HepG2 (cell line): ENCODE measurements at regions not wholly inside any gene's neighbourhood (a gene's known extent, or its start where the extent isn't known, plus 50 kb on each side); places are given as distances from the start of the nearest gene placed in this dataset.

ENCODE experiments used
- ATAC-seq: fragments of 200-7000 bp; cut with Tn5 transposase; 3 replicates; pipeline ENCODE4 v1.9.1; 2020; ENCODE audit warnings: mild to moderate bottlenecking, moderate library complexity
- BruUV-seq: library from RNA; stranded (reverse); fragments of 400-500 nt; replicated peaks from 2 replicates; lab custom pipeline; 2021; lab: Mats Ljungman, UMichigan
- CTCF ChIA-PET: fragments of 300-600 bp; formaldehyde crosslinking; extraction: SDS; loops from one replicate; lab custom pipeline; 2021; ENCODE audit warnings: low total read pairs, inconsistent platforms, low intra/inter-chr PET ratio; lab: Yijun Ruan, JAX
- POLR2A ChIA-PET: fragments of 350-600 bp; sonication (Branson Sonifier 250); formaldehyde crosslinking; loops from one replicate; lab custom pipeline; 2020; ENCODE audit warnings: antibody characterized with exemption, inconsistent platforms; lab: Yijun Ruan, JAX
- DNase-seq: peaks from one replicate; pipeline ENCODE4 v3.0.0-alpha.2; 2015; ENCODE audit warnings: low spot score
- FAIRE-seq: peaks from 3 replicates; lab custom pipeline; 2011; peaks lifted over from hg19 to GRCh38; lab: Jason Lieb, UNC
- H2AFZ ChIP-seq: one replicate; pipeline ENCODE4 v1.6.1; 2011; ENCODE audit warnings: low read length, inconsistent platforms
- H3K27ac ChIP-seq: fragments of 300-600 bp; 3 replicates; pipeline ENCODE4 v1.8.0; 2011; ENCODE audit warnings: mixed run types, mild to moderate bottlenecking, mixed read lengths, low read length, inconsistent platforms; ENCODE audit not compliant: insufficient read depth; ENCODE audit errors: extremely low read length
- H3K27me3 ChIP-seq, 2 experiments: fragments of 200-600 bp in 1 of 2; 2 replicates in 1 of 2; 3 replicates in 1 of 2; pipeline versions ENCODE4 v1.6.0 to v1.8.0; 2011; ENCODE audit warnings: low read length in 2 of 2, mild to moderate bottlenecking in 2 of 2, moderate library complexity in 2 of 2, inconsistent platforms in 1 of 2; ENCODE audit not compliant: insufficient read depth in 2 of 2, control insufficient read depth in 1 of 2
- H3K36me3 ChIP-seq, 2 experiments: fragments of 200-600 bp in 1 of 2; replicated peaks in 1 of 2; 2 replicates in 1 of 2; 3 replicates in 1 of 2; pipeline versions ENCODE4 v1.5.1 to v1.8.0; 2011; ENCODE audit warnings: low read length in 2 of 2, inconsistent platforms in 1 of 2; ENCODE audit not compliant: insufficient read depth in 2 of 2, control insufficient read depth in 1 of 2
- H3K4me1 ChIP-seq: 2 replicates; pipeline ENCODE4 v1.5.1; 2012; ENCODE audit warnings: low read length, inconsistent platforms; ENCODE audit not compliant: insufficient read depth
- H3K4me2 ChIP-seq: 2 replicates; pipeline ENCODE4 v1.6.0; 2011; ENCODE audit warnings: low read depth, low read length, inconsistent platforms
- H3K4me3 ChIP-seq, 3 experiments: fragments of 200-600 bp in 1 of 3; sonication (generic), shearing (Covaris generic) in 1 of 3; replicated peaks in 1 of 3; 2 replicates each; pipeline ENCODE4 v1.5.1; 2011 to 2016; ENCODE audit warnings: low read length in 3 of 3, inconsistent platforms in 2 of 3, low read depth in 2 of 3, mild to moderate bottlenecking in 2 of 3, control low read depth in 1 of 3, mixed read lengths in 1 of 3; ENCODE audit not compliant: insufficient read depth in 1 of 3
- H3K79me2 ChIP-seq: one replicate; pipeline ENCODE4 v1.6.1; 2011; ENCODE audit warnings: low read length, inconsistent platforms; ENCODE audit not compliant: insufficient read depth
- H3K9ac ChIP-seq: 2 replicates; pipeline ENCODE4 v1.6.0; 2011; ENCODE audit warnings: mild to moderate bottlenecking, low read depth, low read length, inconsistent platforms; ENCODE audit not compliant: insufficient read depth
- H3K9me3 ChIP-seq: 2 replicates; pipeline ENCODE4 v1.5.1; 2012; ENCODE audit warnings: mild to moderate bottlenecking, low read length
- H4K20me1 ChIP-seq: 2 replicates; pipeline ENCODE4 v1.6.0; 2011; ENCODE audit warnings: inconsistent platforms, mild to moderate bottlenecking, low read length, moderate library complexity; ENCODE audit not compliant: insufficient read depth
- ATF3 ChIP-seq: sonication (generic); formaldehyde crosslinking; IDR thresholded peaks from 2 replicates; pipeline ENCODE4 v1.4.0; 2020; ENCODE audit warnings: missing genetic modification reagents
- E2F5 ChIP-seq: sonication (generic); formaldehyde crosslinking; conservative IDR thresholded peaks from 2 replicates; pipeline ENCODE4 v1.4.0; 2020; ENCODE audit warnings: missing genetic modification reagents
- IRF1 ChIP-seq: sonication (generic); formaldehyde crosslinking; IDR thresholded peaks from 2 replicates; pipeline ENCODE4 v1.4.0; 2020; ENCODE audit warnings: low read depth, mild to moderate bottlenecking, missing genetic modification reagents
- KLF6 ChIP-seq: IDR thresholded peaks from 2 replicates; pipeline ENCODE4 v1.8.0; 2016; ENCODE audit warnings: missing biosample characterization, missing genetic modification reagents
- RCOR2 ChIP-seq: IDR thresholded peaks from 2 replicates; pipeline ENCODE4 v1.6.1; 2016; ENCODE audit warnings: missing biosample characterization, missing genetic modification reagents
- SMAD1 ChIP-seq: sonication (generic); formaldehyde crosslinking; IDR thresholded peaks from 2 replicates; pipeline ENCODE4 v1.4.0; 2020; ENCODE audit warnings: missing genetic modification reagents, low read depth, mild to moderate bottlenecking, borderline replicate concordance
- THAP8 ChIP-seq: sonication (generic); formaldehyde crosslinking; IDR thresholded peaks from 2 replicates; pipeline ENCODE4 v1.5.1; 2020; ENCODE audit warnings: missing genetic modification reagents, mild to moderate bottlenecking, borderline replicate concordance
- THYN1 ChIP-seq: sonication (generic); formaldehyde crosslinking; IDR thresholded peaks from 2 replicates; pipeline ENCODE4 v1.8.1; 2023; ENCODE audit warnings: low read depth, mild to moderate bottlenecking, moderate library complexity, missing genetic modification reagents, borderline replicate concordance
- ZNF235 ChIP-seq: sonication (generic); formaldehyde crosslinking; IDR thresholded peaks from 2 replicates; pipeline ENCODE4 v1.8.1; 2023; ENCODE audit warnings: mild to moderate bottlenecking, missing genetic modification reagents, borderline replicate concordance
- ZNF501 ChIP-seq: sonication (generic); formaldehyde crosslinking; IDR thresholded peaks from 2 replicates; pipeline ENCODE4 v1.5.1; 2020; ENCODE audit warnings: mild to moderate bottlenecking, moderate library complexity, missing genetic modification reagents
- ZNF646 ChIP-seq: sonication (generic); formaldehyde crosslinking; IDR thresholded peaks from 2 replicates; pipeline ENCODE4 v1.9.0; 2021; ENCODE audit warnings: mild to moderate bottlenecking, missing genetic modification reagents
- WGBS: methylation state at CpG from one replicate; pipeline ENCODE4 v1.1.6; 2017; ENCODE audit warnings: low lambda C conversion rate; 5-methylcytosine and 5-hydroxymethylcytosine counted together
- in situ Hi-C: cut with HindIII; loops from 2 replicates; pipeline ENCODE4 v1.10.0; 2017; ENCODE audit warnings: low pct_unique_long_range_greater_than_20kb; ENCODE audit not compliant: extremely low pct_ligation_motif_present
- intact Hi-C: fragments of 100-400 bp; cut with micrococcal nuclease; formaldehyde crosslinking; loops from one replicate; pipeline ENCODE4 v1.10.0; 2022; ENCODE audit not compliant: unreplicated experiment

- TF ChIP-seq ATF3 (CRISPR knock-in tag) (no peak), IRF1 (CRISPR knock-in tag) (no peak)
Observed at GRCh38 chr3:190213727-190214126, 93.0 kb upstream of the P3H2 start (continued).

- BruUV-seq = no TSS peak
- Histone ChIP-seq H3K36me3 (no peaks in the 10 kb centered on the region), H3K9ac (no peak overlapping the region), H2AFZ (no peak overlapping the region), H4K20me1 (no peaks in the 10 kb centered on the region), H3K27ac (no peak overlapping the region), H3K79me2 (no peaks in the 10 kb centered on the region), H3K4me3 (no peak overlapping the region), H3K9me3 (no peaks in the 10 kb centered on the region), H3K27me3 (no peaks in the 10 kb centered on the region; a peak in 1 of 5 replicates), H3K4me2 (no peak overlapping the region), H3K4me1 (no peaks in the 10 kb centered on the region)
- ATAC-seq (no peak), DNase-seq (no peak), FAIRE-seq (no peak)
- intact Hi-C loops = no loop called here
- in situ Hi-C loops = no loop called here
- CTCF ChIA-PET = no interaction called here
- POLR2A ChIA-PET = no interaction called here
- WGBS = 0% methylated on average over 1 of the region's 1 CpG
- TF ChIP-seq THAP8 (no peak), ZNF501 (no peak), ZNF235 (CRISPR knock-in tag) (no peak), ZNF646 (CRISPR knock-in tag) (no peak), E2F5 (no peak), RCOR2 (CRISPR knock-in tag) (no peak), SMAD1 (CRISPR knock-in tag) (no peak), THYN1 (CRISPR knock-in tag) (no peak), KLF6 (CRISPR knock-in tag) (no peak)
Observed at GRCh38 chr3:190210608-190211007, 89.9 kb upstream of the P3H2 start.
